NCI-H69 (cell line): ENCODE measurements at regions not wholly inside any gene's neighbourhood (a gene's known extent, or its start where the extent isn't known, plus 50 kb on each side); places are given as distances from the start of the nearest gene placed in this dataset.
"Not testable (repeated sequence)": the region's sequence is repeated elsewhere in the genome, so short reads cannot be mapped to it uniquely, and the experiment has no call there.

Experiments used
- DNase-seq: peaks from one replicate; lab custom pipeline; 2025; lab: John Stamatoyannopoulos, UW

DNA sequence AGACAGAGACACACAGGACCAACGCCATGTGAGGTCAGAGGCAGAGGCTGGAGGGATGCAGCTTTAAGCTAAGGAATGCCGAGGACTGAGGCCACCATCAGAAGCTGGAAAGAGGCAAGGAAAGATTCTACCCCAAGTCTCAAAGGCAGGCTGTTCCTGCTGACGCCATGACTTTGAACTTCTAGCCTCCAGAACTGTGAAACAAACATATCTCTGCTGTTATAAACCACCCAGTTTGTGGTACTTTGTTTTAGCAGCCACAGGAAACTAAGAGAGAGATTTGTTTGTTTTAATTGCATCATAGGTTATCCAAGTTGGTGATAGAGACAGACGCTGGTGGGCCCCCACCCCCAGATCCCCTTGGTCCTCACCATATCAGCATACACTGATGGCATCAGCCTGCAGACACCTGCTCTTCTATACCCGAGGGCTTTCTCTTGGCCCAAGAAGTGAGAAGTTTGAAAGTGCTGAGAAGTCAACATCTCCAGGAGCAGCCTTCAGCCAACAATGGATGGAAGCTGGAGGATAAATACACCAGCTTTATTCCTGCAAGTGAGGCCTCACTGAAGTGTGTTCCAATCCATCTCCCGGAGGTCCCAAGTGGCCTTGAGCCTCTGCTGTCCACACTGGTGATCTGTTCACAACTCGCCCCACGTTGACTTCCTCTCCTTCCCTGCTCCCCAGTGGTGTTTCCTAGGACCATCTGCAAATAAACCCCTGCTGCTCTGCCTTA lies 154.7 kb downstream of the BTBD3 start:
- no peak for DNase-seq

DNA sequence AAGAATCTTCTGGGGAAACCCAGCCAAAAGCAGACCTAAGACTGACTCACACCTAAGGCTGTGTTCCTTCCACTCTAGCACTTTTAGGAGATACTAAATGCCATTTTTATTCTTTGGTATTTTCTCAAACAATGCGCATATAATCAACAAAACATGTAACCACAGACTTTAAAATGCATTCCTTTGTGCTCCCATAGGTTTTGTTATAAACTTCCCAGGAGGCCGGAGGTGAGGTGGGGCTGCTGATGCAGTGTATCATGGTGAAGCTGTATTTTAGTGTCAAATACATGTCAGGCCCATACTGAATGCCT lies 155.2 kb downstream of the BTBD3 start:
- DNase-seq: no peak

DNA sequence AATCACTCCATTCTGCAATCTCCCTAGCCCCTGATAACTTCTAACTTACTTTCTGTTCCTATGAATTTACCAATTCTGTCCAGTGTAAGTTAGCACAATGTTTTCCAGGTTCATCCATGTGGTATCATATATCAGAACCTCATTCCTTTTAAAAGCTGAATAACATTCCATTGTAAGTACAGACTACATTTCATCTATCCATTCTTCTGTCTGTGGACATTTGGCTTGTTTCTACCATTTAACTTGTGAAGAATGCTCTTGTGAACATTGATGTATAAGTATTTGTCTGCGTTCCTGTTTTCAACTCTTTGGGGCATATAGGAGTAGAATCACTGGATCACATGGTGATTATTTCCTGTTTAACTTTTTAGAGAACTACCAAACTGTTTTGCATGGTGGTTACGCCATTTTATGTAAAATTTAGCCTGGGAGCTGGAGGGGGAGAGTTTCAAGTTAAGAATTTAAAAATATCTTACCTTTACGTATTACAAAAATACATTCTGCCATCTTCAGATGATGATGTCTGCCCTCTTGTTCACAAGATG lies 156.5 kb downstream of the BTBD3 start:
- no peak for DNase-seq

DNA sequence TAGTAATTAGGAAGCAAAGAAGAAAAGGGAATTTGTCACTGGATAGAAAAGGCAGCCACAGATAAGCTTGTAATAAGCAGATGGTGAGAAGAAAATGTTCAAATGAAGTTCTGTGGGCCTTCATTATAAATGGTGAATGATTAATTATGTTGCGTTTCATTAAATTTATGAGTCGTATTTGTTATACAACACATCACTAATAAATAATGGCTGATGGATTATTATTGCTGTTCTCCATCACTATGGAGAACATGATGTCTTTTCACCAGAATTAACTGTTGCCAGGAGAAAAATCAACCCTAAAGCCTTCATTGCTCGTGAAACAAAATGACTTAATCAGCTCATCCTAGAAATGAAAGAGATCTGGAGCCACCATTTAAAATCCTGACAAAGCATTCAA lies 158.5 kb downstream of the BTBD3 start:
- no peak for DNase-seq

DNA sequence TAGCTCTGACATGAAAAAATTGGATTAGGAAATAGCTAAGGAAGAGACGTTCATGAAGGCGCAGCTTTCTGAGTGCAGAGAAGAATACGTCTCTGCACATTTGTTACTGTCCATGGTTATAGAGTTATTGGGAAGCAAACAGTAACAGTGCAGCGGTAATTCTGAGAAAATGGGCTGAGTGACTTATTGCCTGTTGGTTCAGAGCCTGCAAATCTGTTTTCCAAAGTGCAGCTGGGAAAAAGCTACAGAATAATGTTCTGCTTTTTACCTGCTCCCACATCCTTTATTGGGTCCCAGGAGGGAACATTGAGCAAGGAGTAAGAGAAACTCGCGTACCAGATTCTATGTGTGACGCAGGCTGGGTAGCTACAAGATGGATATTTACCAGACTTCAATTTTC lies 160.2 kb downstream of the BTBD3 start:
- no peak for DNase-seq

DNA sequence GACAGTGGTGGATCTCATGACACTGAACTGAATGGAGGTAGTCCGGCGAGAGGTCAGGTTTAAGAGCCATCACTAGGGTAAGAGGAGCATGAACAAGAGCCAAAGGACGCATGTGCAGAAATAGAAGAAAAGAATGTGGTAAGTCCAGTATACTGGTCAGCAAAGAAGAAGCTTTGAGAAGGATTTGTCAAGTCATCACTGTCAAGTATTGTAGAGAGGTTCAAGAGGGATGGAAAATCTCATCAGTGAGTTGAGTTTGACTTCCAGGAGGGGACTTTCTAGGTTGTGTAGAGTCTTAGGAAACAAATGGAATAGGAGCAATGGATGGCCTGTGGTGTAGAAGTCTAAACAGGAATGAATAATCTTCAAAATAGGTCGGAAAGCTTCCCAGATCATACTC lies 161.8 kb downstream of the BTBD3 start:
- no peak for DNase-seq

DNA sequence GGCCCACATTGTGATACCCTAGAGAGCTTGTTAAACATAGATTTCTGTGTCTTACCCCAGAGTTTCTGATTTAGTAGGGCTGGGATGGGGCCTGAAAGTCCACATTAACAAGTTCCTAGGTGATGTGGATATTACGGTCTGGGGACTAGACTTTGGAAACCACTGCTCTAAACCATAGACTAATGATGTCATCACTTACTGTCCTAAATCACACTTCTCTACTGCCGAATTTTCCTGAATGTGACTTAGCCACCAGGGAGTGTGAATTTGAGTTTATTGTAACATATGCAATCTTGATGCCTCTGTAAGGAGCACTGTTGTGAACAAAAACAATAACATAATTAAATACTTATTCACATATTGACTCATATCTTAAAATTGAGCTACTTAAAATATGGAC lies 165.6 kb downstream of the BTBD3 start:
- DNase-seq: no peak

DNA sequence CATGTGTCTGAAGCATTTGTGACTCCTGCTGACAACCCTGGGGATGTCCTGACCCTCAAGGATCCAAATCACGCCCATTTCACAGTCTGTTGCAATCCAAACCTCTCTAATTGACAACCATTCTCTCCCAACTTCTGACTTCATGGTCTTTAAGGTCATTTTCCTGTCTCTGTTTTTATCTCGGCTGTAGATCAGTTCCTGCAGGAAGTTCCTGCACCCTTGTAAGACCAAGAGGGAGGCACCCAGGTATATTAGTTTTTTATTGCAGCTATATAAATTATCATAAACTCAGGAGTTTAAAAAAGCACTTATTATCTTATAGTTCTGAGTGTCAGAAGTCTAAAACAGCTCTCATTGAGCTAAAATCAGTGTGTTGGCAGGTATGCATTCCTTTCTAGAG lies 166.8 kb downstream of the BTBD3 start:
- no peak for DNase-seq

DNA sequence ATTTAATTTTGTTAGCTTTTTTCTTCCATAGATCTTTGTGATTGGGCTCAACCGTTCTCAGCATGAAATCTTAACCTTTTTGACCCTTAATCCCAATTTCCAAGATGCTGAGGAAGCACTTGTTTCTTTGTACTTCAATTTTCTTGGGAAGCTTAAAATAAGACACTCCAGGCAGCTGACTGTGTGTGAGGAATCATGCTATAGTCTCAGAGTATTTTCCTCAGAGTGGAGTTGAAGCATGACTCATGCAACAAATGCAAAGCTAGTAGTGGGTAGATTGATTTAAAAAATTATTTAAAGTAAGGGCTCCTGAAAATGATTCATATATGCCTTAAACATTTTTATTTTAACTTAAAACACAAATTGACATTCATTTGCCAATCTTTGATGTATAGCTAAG lies 168.7 kb downstream of the BTBD3 start:
- DNase-seq: no peak

DNA sequence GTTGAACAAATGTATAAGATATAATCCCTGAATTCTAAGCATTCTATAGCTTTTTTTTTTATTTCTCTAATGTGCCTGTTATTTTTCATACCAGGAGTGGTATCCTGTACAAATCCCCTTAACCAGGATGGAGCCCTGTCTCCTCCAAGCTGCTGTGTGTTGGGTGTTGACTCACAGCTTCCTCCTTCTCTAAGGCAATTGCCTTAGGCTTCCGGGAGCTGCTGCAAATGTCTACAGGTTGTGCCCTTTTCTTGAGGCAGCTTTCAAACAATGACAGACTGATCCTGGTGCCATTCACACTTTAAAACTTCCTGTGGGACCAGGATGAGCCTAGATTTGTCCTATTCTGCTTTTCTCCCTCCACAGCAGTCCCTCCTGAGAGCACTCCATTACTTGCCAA lies 173.2 kb downstream of the BTBD3 start:
- DNase-seq: peak; percentile 35

DNA sequence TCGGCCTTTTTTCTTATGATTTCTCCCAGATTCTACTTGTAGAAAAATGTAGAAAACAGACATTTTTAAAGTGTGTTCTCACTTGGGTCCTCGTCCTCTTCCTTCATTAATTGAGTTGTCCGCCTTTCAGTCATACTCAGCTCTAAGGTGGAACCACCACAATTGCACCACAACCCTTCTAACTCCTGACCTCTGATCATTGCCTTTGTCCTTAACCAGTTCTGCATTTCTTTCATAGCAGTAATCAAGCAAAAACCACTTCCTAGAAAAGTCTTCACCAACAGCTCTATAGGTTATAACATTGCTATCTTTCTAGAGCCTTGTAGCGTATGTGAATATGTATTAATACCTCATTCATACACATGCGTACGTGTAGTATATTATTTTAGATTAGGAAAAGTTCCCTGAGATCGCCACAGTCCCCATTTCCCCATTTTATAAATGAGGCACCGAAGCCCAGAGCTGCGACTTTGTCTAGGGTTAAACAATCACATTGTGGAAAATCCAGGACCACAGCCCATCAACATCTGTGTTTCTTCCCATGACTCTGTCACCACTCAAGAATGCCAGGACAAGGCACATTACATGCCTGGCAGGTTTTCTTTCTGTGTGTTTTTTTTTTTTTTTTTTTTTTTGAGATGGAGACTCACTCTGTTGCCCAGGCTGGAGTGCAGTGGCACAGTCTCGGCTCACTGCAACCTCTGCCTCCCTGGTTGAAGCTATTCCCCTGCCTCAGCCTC lies 175.5 kb downstream of the BTBD3 start:
- DNase-seq: no peak

DNA sequence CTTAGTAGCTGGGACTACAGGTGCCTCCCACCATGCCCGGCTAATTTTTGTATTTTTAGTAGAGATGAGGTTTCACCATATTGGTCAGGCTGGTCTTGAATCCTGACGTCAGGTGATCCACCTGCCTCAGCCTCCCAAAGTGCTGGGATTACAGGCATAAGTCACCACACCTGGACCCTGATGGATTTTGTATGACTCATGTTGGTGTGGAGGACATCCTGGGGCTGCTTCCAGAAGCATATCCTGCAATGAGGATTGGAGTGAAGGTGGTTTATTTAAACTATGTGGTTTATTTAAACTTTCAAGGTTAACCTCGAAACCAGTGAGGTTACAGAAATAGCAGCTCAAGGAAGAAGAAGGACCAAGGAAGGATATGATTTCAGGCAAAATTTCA lies 176.1 kb downstream of the BTBD3 start:
- DNase-seq: not testable (repeated sequence)

DNA sequence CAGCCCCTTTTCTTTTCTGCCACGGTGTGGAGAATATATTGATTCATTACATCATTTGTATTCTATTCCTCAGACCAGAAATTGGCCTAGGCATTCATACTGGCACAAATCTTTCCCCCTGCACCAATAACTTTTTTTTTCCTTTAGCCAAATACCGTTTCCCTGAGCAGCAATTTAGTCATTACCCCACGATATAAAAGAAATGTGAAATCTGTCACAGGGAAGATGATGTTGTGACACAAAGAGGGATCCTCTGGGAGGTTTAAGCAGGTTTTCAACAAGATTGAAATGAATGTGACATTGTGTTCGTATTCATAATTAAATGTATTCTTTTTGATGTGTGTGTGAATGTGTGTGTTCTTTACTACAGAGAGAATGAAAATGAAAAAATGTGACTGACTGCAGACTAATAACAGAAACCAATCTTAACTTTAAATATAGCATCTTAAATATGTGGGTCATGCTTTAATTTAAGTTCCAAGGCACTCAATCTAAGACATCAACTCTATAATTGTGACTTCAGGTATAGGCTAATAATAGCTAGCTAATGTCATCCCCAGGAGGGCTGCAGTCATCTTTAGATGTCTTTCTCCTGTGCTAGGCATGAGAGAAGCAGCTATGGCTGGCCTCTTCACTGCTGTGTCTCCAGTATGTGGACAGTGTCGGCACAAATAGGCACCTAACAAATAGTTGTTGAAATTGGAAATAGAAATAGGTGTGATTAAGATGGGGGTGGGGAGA lies 177.7 kb downstream of the BTBD3 start:
- DNase-seq: no peak

DNA sequence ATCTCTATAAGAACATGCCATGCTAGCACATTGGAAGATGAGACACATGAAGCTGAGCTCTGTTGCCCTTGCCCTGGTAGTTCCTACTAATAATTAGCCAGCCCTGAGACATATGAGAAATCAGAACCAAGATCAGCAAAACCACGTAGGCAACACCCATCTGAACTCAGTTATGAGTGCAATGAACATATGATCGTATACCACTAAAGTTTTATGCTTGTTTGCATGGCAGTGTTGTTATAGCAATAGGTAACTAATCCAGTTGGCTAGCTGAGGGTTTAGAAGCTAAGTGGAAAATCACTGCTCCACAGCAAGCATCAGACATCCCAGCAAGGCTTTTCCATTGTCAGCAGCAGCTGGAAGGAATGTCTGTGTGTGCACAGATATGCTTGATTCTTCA lies 180.7 kb downstream of the BTBD3 start:
- no peak for DNase-seq

DNA sequence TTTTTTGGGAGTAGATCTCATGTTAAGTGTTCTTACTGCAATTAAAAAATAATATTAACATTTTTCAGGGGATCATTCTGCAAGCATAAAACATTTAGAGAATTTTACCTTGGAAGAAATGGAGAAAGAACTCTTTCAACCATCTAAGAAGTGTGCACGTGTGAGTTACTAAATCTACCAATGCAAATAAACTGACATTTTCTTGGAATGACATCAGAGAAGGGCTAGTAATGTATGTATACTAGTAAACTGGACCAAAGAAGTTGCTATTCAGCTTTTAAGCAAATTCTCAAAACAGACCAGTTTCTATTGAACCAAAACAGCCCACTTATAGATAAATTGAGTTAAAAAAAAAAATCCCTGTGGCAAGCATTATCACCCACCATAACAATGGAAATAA lies 191.2 kb downstream of the BTBD3 start:
- DNase-seq: no peak

DNA sequence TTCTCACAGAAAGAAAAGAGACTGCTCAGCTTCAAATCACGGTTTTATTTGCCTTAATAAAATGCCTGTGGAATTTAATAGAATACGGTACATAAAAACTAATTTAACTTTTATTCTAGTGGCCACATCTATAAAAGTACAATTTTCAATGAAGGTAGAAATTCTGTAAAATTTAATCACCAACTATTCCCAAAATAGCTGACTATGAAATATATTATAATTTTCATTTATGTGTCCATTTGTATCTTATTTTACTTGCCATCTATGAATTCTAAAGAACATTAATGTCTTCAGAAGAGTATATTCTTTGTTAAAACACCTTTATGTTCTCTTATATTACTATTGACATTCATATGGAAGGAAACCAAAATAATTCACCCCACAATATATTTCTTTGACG lies 192.6 kb downstream of the BTBD3 start:
- DNase-seq: no peak

DNA sequence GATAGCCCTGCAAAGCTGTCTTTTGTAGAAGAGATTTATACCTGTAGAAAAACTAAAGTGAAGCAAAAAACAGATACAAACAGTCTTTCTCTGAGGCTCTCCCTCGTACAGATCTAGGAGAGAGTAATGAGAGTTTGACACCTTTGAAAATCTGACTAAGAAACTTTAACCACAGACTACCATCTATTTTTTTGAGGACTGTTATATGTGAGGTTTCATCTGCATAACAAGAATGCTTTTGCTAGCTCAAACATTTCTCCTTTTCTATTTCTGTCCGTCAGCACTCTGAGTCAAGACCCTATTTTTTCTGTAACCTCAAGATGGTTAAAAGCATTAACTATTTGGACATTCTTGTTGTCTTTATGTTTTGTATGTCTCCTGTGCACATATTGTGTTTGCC lies 193.0 kb downstream of the BTBD3 start:
- DNase-seq: no peak

DNA sequence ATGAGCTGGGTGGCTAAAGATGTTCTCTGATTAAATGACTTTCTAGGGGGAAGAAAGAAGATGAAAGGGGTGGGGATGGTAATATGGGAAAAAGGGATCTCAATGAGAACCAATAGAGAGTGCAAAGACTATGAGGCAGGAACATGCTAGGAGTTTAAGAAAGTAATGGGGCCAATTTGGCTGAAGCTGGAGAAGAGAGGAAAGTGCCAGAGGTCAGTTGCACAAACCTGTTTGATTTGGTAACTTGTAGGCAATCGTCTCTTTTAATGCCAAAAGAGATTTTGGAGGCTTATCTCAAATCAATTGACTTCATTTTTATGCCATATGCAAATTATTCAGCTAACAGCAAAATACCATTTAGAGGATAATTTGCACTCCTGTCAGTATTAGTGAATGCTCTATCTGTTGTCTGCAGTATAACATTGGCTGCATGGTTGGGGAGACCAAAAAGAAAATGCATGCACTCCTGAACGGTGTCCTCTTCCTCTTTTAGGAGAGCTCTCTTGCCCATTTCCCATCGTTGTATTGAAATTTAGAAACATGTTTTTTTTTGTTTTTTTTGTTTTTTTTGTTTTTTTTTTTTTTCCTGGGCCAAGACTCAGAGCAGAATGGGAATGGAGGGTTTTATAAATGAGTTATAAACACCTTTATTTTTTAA lies 193.9 kb downstream of the BTBD3 start:
- DNase-seq: no peak

DNA sequence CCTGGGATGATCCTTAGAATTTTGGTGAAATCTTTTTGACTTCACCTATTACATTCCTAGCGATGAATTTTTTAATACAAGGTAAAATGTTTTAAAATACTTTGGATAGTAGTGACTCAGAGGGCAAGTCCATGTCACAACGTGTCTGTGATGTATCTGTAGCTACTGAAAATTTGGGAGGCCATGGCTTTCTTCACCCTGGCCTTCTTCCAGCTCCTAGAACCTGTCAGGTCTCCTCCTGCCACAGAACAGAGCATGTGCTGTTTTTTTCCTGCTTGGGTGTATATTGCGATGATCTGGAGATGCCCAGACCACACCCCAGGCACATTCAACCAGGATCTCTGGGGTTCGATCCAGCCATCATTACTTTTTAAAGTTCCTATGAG lies 194.4 kb downstream of the BTBD3 start:
- DNase-seq: no peak

DNA sequence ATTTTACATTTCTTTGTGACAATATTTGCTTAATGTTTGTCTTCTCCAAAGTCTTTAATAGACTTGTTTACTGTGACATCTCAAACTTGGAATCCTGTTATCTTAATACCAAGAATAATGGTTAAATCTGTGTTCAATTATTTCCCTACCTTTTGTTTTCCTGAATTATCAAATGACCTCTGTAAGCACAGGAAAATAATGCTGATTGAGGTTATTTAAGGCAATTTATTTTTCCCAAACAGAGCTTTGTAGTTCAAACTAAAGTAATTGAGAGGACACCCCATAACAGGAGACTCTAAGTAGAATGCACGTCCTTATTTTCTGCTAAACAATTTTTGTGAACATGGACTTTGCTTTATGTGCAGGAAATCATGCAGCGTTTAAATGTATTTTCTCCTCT lies 195.0 kb downstream of the BTBD3 start:
- no peak for DNase-seq

DNA sequence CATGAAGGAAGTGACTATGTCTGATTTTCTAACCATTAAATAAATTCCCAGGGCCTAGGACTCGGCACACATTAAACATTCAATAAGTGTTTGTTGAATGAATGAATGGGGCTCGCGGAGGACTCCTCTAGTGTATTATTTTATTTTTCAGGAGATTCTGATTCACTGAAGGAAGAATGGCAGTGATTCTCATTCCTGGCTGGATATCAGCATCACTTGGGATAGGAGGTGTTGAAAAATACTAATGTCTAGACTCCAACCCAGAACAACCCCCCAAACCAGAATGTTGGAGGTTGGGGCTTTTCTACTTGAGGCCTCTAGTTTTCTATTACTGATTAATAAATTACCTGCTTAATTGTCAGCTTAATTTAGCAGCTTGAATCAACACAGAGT lies 195.4 kb downstream of the BTBD3 start:
- no peak for DNase-seq
